NCI-H2107 treated with DMSO at 0.1 percent for 48 hours (cell line): ENCODE measurements at regions not wholly inside any gene's neighbourhood (a gene's known extent, or its start where the extent isn't known, plus 50 kb on each side); places are given as distances from the start of the nearest gene placed in this dataset.

Source experiments
- DNase-seq: peaks from one replicate; lab custom pipeline; 2025; ENCODE audit not compliant: unreplicated experiment; lab: John Stamatoyannopoulos, UW

- no peak for DNase-seq
These were observed 305.5 kb upstream of the DPH6 start for GRCh38 chr15:35851491-35851890.

GRCh38 chr15:35852818-35853624 lies 307.1 kb upstream of the DPH6 start:
- no peak for DNase-seq

GRCh38 chr15:35854316-35854715 lies 308.4 kb upstream of the DPH6 start:
- DNase-seq = no peak

- DNase-seq = no peak
These were observed 311.7 kb upstream of the DPH6 start for GRCh38 chr15:35857567-35858226.

- no peak for DNase-seq
These were observed 312.7 kb upstream of the DPH6 start for GRCh38 chr15:35858707-35859106.

GRCh38 chr15:35863655-35864054 lies 317.7 kb upstream of the DPH6 start:
- DNase-seq = no peak

- DNase-seq = no peak
These were observed 321.4 kb upstream of the DPH6 start for GRCh38 chr15:35867356-35867755.

- no peak for DNase-seq
These were observed 325.3 kb upstream of the DPH6 start for GRCh38 chr15:35871282-35871681.

- DNase-seq = no peak
These were observed 325.8 kb upstream of the DPH6 start for GRCh38 chr15:35871812-35872211.

GRCh38 chr15:35872577-35872976 lies 326.6 kb upstream of the DPH6 start:
- no peak for DNase-seq

- no peak for DNase-seq
These were observed 328.4 kb upstream of the DPH6 start for GRCh38 chr15:35874260-35874905.

GRCh38 chr15:35876762-35877161 lies 330.8 kb upstream of the DPH6 start:
- DNase-seq = no peak

- DNase-seq = no peak
These were observed 334.9 kb upstream of the DPH6 start for GRCh38 chr15:35880896-35881295.

- DNase-seq = no peak
These were observed 339.9 kb upstream of the DPH6 start for GRCh38 chr15:35885870-35886269.

- no peak for DNase-seq
These were observed 340.8 kb upstream of the DPH6 start for GRCh38 chr15:35886765-35887164.

- DNase-seq = no peak
These were observed 342.9 kb upstream of the DPH6 start for GRCh38 chr15:35888815-35889214.

- no peak for DNase-seq
These were observed 361.5 kb upstream of the DPH6 start for GRCh38 chr15:35907511-35907910.

- no peak for DNase-seq
These were observed 363.4 kb upstream of the DPH6 start for GRCh38 chr15:35909414-35909813.

GRCh38 chr15:35910227-35910626 lies 364.3 kb upstream of the DPH6 start:
- no peak for DNase-seq

- no peak for DNase-seq
These were observed 365.2 kb upstream of the DPH6 start for GRCh38 chr15:35911052-35911777.

GRCh38 chr15:35912196-35912595 lies 366.2 kb upstream of the DPH6 start:
- DNase-seq = no peak
